ENCODE measurements at regions not wholly inside any gene's neighbourhood (a gene's known extent, or its start where the extent isn't known, plus 50 kb on each side); places are given as distances from the start of the nearest gene placed in this dataset.
"Not testable (repeated sequence)": the region's sequence is repeated elsewhere in the genome, so short reads cannot be mapped to it uniquely, and the experiment has no call there.

DNA sequence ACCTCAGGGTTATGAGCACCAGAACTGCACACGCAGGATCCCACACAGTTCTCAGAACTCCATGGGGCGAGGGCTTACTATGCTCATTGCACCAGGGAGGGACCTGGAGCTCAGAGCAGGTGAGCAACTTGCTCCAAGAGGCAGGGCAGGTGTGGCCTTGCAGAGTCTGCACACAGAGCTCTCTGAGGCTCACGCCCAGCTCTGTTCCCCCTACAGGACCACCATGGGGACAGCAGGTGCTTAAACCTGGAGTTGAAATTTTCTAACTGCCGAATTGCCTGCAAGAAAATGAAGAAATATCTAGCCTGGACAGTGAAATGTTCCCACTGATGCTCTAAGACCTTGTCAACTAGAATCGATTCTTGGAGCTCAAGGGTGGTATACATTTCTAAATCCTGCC lies 49.9 kb upstream of the MSMB start:
- DNase-seq, result not testable (repeated sequence)

DNA sequence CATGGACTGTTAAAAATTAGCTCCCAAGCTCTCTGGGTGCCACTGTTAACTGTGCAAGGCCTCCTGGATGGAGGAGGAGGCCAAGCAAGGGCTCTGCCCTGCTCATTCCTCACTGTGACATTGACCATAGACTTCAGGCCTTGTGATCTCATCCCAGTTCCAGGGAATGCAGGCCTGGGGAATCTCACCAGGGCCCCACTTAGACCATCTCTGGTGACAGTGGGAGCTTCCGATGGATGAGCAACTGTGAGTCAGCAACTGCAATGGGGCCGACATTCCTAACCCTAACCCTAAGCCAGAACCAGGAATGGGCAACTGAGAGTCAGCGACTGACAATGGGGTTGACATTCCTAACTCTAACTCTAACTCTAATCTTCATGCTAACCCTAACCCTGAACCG lies 50.4 kb upstream of the MSMB start:
- DNase-seq, result no peak

DNA sequence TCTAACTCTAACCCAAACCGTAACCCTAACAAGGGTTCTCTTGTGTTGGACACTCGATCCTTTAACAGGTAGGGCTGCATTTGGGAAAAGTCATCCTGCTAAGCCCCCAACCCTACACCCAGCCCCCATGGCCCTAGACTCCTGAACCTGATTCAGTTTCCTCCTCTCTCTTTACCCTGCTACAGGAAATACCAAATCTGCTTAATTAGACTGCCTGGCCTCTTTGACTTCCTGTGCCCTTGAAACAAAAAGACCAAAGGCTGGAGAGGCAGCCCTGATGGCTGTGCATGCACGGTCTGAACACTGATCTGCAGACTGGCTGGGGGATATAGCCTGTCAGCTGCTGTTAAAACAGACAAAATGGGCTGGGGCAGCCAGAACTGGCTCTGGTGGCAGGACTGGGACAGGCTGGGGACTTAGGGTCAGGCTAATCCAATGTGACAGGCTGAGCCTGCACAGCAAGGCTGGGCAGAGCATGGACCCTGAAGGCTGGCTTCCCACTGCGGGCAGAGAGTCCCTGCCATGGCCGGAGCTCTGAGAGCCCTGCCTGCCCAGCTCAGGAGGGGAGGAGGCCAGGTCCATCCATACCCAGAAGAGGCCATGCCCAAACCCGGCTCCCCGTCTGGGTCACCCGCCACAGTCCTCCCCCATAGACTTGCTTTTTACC lies 51.0 kb upstream of the MSMB start:
- DNase-seq, result no peak

DNA sequence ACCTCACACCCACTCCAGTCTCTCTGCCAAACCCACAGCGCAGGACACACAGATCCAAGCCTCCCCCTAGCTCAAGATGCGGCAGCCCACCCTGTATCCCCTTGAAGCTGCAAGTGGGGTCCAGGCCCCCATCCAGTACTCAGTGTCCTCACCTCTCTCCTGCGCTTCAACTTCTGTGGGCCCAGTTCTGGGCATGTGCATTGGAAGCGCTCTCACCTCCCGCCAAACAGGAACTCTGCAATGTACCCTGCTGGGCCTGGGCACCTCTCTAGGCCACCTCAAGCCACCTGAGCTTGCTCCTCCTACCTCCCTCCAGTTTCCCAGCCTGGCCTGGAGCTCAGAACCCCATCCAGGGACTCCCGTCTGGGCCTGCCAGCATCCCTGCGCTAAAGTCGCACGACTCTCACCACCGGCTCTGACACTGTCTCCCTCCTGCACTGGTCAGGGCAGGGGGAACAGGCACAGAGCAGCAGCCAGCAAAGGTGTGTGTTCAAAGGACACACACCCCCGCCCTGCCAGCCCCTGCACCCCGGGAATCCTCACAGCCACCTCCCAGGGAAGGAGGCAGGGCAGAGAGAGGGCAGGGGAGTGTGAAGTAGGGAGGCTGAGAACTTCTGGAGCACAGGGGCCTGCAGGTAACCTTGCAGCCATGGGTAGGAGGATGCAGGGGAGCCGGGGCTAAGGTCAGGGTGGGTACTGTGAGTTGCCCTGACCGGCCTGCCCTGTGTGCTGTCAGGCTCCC lies 51.7 kb upstream of the MSMB start:
- no peak for DNase-seq

DNA sequence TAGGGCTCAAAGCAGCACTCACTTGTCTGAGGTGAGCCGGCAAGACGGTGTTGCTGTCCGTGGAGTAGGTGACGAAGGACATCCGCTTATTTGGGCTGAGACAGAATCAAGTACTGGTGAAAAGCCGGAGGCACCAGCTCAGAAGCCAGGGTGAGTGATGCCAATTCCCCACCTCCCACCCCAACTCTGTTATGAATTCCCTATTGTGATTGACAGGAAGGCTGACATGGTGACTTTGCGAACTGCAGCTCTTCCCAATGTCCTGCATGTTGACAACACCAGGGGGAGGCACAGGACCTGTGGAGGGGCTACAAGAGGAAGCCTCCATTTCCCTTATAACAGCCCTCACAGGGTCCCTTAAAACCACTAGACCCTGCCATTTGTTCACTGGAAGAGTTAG lies 52.3 kb upstream of the MSMB start:
- DNase-seq, result no peak

DNA sequence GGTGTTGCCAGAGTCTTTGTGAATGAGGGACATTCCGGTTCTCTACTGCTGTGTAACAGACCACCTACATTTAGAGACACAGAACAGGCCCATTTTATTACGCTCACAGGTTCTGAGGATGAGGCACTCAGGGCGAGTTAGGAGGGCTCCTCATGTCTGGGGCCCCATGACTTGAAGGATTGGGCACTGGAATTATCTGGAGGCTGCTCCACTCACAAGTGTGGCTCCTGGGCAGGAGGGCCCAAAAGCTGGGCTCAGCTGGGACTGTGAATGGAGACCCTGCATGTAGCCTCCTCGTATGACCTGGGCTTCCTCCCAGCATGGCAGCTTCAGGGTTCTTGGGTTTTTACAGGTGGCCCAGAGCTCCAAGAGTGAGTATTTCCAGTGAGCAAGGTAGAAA lies 52.9 kb upstream of the MSMB start:
- DNase-seq, result not testable (repeated sequence)

DNA sequence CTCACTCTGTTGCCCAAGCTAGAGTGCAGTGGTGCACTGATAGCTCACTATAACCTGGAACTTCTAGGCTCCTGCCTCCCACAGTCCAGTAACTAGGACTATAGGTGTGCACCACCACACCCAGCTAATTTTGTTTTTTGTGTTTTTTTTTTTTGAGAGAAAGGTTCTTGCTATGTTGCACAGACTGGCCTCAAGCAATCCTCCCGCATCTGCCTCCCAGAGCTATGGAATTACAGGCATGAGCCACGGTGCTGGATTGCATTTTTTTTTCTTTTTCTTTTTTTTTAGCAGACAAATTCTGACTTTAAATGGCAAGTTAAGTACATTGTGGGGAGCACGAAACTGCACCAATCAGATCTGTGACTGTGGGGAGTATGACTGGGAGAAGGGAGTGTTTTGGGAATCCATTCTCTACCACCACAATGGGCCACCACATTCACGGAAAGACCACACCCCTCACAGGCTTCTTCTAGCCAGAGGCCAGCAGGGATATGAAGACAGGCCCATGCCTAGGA lies 58.1 kb upstream of the MSMB start:
- no peak for DNase-seq

DNA sequence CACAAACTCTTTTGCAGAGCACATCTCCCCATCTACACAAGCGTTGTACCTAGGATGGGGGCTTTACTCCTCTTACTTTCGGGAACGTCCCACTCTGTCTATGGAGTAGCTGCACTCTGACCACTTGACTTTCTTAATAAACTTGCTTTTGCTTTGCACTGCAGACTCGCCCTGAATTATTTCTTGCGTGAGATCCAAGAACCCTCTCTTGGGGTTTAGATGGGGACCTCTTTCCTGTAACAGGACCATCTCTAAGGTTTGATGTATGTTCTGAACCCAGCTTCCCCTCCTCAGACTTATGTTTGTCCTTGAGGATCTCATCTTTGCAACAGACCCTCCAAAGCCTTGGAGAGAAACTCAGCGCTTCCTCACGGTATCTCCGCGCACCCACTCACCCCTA lies 59.3 kb upstream of the MSMB start:
- DNase-seq, result not testable (repeated sequence)

DNA sequence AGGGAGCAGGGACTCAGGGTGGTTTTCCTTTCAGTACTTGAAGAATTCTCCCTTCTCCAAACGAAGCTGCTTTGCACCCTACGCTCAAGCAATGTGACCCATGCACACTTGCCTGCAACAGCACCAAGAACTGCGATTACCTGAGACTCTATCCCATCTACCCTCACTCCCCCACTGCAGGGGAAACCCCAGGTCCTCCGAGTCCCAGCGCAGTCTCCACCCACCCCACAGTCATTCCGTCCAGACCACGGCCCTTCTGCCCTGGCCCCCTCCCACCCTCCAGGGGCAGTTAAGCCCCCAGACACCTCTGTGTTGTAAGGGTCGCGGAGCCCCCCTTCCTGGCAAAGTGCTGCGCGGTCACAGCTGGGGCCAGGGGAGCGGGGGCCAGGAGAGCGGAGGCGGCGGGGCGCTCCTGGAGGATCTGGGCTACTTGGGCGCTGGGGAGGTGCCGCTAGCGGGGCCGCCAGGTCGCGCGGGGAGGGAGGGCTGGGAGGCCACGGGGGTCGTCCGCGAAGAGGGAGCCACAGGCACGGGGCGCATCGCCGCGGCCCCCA lies 59.9 kb upstream of the MSMB start:
- peak; percentile 37 for DNase-seq

DNA sequence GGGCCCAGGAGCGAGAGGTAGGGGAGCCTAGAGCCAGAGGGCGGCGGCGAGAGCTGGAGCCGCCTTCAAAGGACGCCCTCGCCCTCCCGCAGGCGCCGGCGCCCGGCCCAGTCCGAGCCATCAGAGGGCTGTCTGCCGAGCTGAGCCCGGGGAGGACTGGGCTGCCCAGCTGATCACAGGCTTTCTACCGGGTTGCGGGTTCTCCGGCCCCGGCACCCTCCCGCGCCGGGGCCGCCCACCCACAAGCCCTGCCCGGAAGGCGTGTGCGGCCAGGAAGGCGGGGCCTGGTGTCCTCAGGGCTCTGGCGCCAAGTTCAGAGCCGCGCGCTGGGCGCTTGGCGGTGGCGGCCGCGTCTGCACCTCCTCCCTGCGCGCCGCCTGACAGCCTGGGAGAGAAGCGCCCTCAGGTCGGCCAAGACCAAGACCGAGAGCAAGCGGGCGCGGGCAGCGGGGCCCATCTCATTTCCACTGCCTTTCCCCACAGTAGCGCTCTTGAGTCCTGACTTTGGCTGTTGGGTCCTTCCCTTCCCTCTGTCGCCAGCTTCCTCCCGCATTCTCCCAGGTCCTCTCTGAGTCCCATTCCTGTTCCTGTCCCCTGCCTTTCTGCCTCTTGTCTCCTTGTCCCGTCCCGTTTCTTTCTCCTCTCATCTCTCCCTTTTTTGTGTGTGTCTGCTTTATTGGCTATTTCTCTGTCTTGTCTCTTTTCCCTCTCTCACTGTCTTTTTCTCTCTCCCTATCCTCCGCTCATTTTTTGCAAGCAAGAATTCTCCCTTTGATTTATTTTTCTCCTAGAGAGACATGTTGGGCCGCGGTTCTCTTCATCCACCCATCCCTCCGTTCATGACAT lies 60.6 kb upstream of the MSMB start:
- DNase-seq, result peak; percentile 38

DNA sequence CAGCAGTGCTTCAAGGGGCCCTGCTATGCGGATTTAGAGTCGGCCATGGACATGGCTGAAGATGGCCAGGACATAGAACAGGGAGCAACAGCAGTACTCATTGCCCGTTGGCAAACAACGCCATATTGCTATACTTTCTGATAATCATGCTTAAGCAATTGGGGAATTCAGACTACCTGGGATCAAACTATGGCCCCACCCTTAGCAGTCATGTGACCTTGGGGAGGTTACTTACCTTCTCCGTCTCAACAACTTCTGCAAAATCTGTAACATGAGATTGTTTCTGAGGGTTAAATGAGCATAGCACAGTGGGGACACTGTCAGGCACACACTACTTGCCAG lies 62.1 kb upstream of the MSMB start:
- not testable (repeated sequence) for DNase-seq

DNA sequence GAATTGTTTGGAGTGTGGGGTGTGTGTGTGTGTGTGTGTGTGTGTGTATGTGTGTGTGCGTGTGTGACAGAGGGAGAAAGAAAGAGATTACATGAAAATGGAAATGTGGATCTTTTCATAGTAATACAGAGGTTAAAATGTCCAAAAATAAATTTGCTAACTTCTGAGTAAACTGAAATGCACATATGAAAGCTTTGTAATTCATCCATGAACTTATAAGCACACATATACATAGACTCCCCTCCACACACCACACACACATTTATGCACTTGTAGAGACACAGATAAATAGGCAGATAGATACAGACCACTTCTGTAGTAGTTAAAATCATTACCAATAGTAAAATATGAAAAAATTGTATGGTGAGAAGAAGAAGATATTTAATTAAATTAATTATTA lies 108.2 kb upstream of the MSMB start:
- not testable (repeated sequence) for DNase-seq

DNA sequence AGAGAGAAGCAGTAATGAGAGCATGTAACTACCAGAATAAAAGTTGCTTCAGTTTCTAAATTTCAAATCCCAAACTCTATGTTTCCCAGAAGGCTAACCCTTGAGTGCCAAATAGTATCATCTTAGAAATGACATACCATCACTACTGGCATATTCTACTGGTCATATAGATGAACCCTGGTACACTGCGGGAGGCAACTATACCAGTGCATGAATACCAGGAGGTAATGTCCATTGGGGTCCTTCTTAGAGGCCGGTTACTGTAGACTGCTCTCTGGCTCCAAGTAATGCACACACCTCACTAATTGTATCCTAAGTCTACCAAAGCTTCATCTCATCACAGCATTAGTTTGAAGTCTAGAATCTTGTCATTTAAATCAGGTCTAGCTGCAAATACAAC lies 108.6 kb upstream of the MSMB start:
- DNase-seq, result not testable (repeated sequence)

DNA sequence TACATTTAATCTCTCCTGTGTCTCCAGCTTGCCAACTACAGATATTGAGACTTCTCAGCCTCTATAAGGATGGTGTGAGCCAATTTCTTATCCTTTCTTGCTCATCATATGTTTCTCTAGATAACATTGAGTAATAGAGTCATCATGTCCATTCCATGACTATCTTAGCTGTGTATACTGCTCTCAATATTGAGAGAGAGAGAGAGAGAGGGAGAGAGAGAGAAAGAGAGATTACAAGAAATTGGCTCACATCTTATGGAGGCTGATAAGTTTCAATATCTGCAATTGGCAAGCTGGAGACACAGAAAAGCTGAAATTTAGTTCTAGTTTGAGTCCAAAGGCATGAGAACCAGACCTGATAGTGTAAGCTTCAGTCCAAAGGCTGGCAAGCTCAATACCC lies 110.8 kb upstream of the MSMB start:
- DNase-seq, result not testable (repeated sequence)

DNA sequence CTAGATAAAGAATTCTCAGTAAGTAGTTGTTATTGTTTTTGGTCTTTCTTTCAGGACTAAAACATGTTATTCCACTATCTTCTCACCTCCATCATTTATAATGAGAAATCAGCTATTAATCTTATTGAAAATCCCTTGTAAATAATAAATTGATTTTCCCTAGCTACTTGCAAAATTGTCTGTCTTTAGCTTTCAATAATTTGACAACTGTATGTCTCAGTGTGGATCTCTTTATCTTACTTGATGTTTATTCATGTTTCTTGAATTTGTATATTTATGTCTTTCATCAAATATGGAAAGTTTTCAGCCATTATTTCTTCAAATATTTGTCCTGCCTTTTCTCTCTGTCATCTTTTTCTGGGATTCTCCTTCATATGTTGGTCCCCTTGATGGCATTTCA lies 117.1 kb upstream of the ANTXRL start:
- no peak for DNase-seq

DNA sequence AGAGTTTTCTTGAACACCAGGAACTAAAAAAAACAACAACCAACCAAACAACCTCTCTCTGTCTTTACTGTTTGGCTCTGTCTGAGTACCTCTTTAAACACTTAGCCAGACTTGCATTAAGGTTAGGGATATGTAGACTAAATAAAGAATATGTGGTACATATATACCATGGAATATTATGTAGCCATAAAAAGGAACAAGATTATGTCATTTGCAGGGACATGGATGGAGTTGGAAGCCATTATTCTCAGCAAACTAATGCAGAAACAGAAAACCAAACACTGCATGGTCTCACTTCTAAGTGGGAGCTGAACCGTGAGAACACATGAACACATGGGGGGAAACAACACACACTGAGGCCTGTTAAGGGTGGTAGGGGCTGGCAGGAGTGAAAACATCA lies 116.0 kb upstream of the ANTXRL start:
- DNase-seq, result no peak

DNA sequence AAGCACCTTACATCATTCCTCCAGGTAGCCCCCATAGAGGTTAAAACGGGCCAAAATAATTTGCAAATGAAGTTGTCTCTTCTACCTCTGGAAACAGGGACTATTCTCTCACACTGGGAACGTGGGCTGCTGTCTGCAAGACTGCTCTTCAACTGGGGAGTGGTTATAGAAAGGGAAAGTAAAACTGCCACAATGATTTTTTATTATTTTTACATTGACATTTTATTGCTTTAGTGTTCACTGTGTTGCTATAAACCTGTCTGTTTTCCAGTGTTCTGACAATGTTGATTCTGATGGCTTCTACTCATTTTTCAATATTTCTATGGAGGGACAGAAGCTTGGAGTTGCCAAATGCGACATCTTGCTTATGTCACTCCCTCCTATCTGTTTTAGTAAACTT lies 115.1 kb upstream of the ANTXRL start:
- DNase-seq, result no peak

DNA sequence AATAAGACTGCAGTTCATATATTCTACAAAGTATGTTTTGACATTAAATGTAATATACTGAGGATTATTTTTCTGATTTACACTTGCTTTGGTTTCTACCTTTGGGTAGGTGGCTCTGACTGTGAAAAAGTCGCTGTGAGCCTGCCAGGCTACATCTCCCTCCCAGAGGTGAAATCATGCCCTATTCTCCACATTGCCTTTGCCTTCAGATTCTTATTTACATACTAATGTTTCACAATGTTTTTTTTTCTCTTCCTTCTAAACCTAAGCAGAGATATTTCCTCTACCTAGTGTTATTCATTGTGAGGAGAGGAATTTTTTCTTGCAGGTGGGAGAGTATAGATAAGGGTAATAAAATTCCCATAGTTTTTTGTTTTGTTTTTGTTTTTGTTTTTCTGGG lies 111.5 kb upstream of the ANTXRL start:
- DNase-seq, result no peak

DNA sequence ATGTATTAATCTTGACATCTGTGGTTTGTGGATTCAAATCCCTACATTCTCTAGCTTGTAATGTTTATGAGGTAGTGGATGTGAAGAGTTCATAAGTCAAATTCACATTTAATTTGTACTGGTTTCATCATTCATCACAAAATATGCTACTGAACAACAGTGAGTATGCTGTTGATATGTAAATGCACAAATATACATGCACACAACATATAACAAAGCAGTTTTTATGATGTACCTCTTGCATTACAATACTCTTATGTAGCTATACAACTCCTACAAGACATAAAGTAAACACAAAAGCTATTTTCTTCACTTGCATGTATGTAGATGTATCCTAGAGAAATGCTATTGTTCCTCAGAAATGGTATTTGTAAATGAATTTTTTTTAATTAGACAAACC lies 111.0 kb upstream of the ANTXRL start:
- DNase-seq, result no peak

DNA sequence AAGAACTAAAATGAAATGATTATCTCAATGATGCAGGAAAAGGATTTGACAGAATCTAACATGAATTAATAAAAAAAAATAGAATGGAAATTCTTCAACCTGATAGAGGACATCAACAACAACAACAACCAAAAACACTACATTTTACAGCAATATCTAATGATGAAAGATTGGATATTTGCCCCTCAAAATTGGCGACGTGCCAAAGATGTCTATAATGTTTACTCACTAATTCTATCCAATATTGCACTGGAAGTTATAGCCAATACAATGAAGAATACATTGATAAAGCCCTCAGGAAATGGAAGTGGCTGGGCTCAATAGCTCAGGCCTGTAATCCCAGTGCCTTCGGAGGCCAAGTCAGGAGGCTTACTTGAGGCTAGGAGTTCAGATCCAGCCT lies 99.4 kb upstream of the ANTXRL start:
- not testable (repeated sequence) for DNase-seq

DNA sequence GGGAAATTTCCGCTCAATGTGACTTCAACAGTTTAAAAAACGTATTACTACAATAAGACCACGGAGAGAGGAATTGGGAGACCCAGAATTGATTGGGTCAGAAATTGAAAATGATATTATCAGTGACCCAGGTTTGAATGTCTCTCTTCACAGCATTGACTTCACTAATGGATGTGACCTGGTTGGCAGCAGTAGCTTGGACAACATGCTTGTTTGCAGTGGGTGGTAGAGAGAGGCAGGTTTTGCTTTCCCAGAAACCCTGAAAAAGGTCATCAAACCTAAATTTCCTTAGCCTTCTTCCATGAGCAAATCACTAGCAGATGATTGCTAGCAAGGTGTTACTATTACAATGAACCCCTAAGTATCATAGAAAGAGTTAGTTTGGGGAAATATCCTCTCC lies 89.7 kb upstream of the ANTXRL start:
- no peak for DNase-seq

DNA sequence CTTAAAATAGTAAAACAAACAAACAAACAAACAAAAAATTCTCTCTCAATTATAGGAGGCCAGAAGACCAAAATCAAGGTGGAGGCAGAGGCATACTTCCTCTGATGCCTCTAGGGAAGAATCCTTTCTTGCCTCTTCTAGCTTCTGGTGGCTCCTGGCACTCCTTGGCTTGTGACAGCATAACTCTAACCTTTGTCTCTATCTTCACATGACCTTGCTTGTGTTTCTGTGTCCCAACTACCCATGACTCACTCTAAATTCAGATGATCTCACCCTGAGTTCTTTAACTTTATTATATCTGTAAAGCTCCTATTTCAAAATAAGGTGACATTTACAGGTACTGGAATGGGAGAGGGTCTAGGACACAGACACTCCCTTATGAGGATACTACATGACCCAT lies 88.3 kb upstream of the ANTXRL start:
- DNase-seq, result no peak

DNA sequence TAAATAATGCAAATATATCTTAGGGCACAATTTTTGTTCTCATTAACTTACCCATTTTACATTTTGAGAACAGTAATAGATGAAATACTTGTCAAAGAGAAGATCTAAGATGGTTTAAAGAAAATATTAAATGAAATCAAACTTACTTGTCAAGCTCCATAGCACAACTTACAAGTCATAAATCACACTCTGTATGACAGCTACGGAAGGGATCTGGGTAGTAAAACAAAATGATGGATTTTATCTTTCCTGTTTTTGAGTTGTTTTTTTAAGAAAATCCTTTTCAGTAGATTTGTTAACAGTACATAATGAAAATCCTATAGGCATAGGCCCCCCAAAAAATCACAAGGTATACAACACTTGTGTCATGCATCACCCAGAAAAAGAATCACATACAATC lies 84.4 kb upstream of the ANTXRL start:
- not testable (repeated sequence) for DNase-seq
